Progenitor cell of endocrine pancreas (in vitro differentiated cells): ENCODE measurements at regions not wholly inside any gene's neighbourhood (a gene's known extent, or its start where the extent isn't known, plus 50 kb on each side); places are given as distances from the start of the nearest gene placed in this dataset.
A peak's percentile ranks its signal among the peaks of the same experiment; 100 is the strongest.

Source experiments
- DNase-seq: peaks from one replicate; pipeline ENCODE4 v3.0.0; 2021; ENCODE audit warnings: low spot score; ENCODE audit not compliant: unreplicated experiment
- H3K27ac Mint-ChIP-seq: 2 replicates; pipeline ENCODE4 v1.8.0; 2021; ENCODE audit warnings: mild to moderate bottlenecking, moderate library complexity, mixed read lengths
- H3K27me3 Mint-ChIP-seq: 2 replicates; pipeline ENCODE4 v1.8.0; 2021; ENCODE audit warnings: mixed read lengths
- H3K36me3 Mint-ChIP-seq: 2 replicates; pipeline ENCODE4 v1.8.0; 2022; ENCODE audit warnings: mixed read lengths; ENCODE audit not compliant: insufficient read depth
- H3K4me1 Mint-ChIP-seq: 2 replicates; pipeline ENCODE4 v1.8.0; 2021; ENCODE audit warnings: low read depth, mixed read lengths
- H3K4me3 Mint-ChIP-seq: 2 replicates; pipeline ENCODE4 v1.8.0; 2021; ENCODE audit warnings: low read depth, mild to moderate bottlenecking, moderate library complexity, mixed read lengths
- H3K9me3 Mint-ChIP-seq: 2 replicates; pipeline ENCODE4 v1.8.0; 2021; ENCODE audit warnings: low read depth, mixed read lengths
- CTCF ChIP-seq: fragments of 200-600 bp; sonication (generic); IDR thresholded peaks from one replicate; pipeline ENCODE4 v1.5.0; 2021; ENCODE audit warnings: antibody characterized with exemption, mild to moderate bottlenecking; ENCODE audit not compliant: unreplicated experiment

DNA sequence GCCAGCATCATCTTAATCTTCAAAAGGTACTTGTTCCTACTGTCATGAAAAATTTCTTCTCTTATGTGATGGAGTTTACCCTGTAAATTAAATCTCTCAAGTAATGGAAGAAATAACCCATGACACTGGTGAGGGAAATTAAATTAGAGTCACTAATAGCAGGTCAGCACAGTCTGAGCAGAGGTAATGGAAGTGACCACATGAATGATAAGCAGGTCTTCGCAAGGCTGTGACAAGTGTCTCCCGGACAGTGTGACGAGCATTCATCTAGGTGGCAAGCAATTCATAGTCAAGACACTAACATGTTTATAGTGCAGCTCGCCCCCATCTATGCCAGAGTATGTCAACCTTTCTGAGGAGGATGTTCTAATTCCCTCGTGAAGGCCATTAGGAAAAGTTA is 249.2 kb downstream of the FRK start:
- Mint-ChIP-seq H3K27me3 (no peaks in the 10 kb centered on the region), H3K4me3 (no peak overlapping the region), H3K36me3 (no peaks in the 10 kb centered on the region), H3K9me3 (no peaks in the 10 kb centered on the region), H3K4me1 (peaks cover 3% of the 10 kb centered on the region), H3K27ac (peak overlapping the region; percentile 2)
- TF ChIP-seq CTCF: no peak
- no peak for DNase-seq

DNA sequence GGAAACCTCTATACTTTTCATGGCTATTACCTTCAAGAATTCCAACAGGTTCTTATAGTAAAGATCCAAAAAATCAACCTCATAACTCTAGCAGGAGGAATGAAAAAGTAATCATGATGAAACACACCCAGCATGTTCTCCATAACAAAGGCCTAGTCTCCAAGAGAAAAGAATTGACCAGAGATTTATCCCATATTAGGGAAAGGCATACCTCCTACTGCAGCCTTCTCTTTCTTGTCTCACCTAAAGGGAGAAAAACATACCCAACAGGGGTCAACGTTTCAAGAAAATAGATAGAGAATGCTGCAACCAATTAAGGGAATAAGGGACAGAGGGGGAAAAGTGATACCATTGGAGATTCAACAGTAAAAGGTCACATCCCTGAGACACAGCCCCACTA is 262.5 kb downstream of the FRK start:
- no peak for DNase-seq
- no peaks in the 10 kb centered on the region for H3K4me1 Mint-ChIP-seq
- no peaks in the 10 kb centered on the region for H3K36me3 Mint-ChIP-seq
- H3K27me3 Mint-ChIP-seq: no peaks in the 10 kb centered on the region
- no peak overlapping the region for H3K27ac Mint-ChIP-seq
- no peak overlapping the region for H3K4me3 Mint-ChIP-seq
- no peak for TF ChIP-seq CTCF
- no peaks in the 10 kb centered on the region for H3K9me3 Mint-ChIP-seq

DNA sequence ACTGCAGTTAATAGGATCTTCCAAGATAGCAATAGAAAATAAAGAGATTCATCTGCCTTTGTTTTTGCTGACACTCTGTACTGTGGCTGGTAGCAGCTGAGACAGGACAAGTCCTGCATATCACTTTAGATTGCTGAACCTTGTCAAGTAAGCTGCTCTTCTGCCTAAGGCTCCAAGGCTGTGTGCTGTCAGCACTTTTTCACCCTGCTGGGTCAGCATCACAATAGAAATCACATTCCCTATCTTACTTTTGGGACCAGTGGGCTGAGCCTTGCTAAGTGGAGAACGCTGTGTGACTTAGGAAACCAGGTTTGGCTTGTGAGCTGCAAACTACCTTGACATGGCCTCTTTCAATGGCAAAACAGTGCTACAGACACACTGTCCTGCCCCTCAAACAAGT is 263.9 kb downstream of the FRK start:
- Mint-ChIP-seq H3K4me1 (no peaks in the 10 kb centered on the region), H3K4me3 (no peak overlapping the region), H3K36me3 (no peaks in the 10 kb centered on the region), H3K9me3 (no peaks in the 10 kb centered on the region), H3K27me3 (no peaks in the 10 kb centered on the region), H3K27ac (no peak overlapping the region)
- TF ChIP-seq CTCF: no peak
- DNase-seq: no peak

- Mint-ChIP-seq H3K4me1 (no peaks in the 10 kb centered on the region), H3K36me3 (no peaks in the 10 kb centered on the region)
These were observed 264.6 kb downstream of the FRK start for GRCh38 chr6:115796061-115796460.

GRCh38 chr6:115783402-115784061 is 277.2 kb downstream of the FRK start:
- H3K36me3 Mint-ChIP-seq: no peaks in the 10 kb centered on the region
- no peak for TF ChIP-seq CTCF
- no peak overlapping the region for H3K4me3 Mint-ChIP-seq
- H3K4me1 Mint-ChIP-seq: no peaks in the 10 kb centered on the region
- H3K27ac Mint-ChIP-seq: no peak overlapping the region
- no peaks in the 10 kb centered on the region for H3K9me3 Mint-ChIP-seq
- no peak for DNase-seq
- H3K27me3 Mint-ChIP-seq: no peaks in the 10 kb centered on the region

More at GRCh38 chr6:115796061-115796460, 264.6 kb downstream of the FRK start:
- no peaks in the 10 kb centered on the region for H3K27me3 Mint-ChIP-seq
- no peak overlapping the region for H3K4me3 Mint-ChIP-seq
- DNase-seq: no peak
- no peak for TF ChIP-seq CTCF
- H3K27ac Mint-ChIP-seq: no peak overlapping the region
- no peaks in the 10 kb centered on the region for H3K9me3 Mint-ChIP-seq
